Midbrain (tissue), 1 donor: ENCODE measurements at regions not wholly inside any gene's neighbourhood (a gene's known extent, or its start where the extent isn't known, plus 50 kb on each side); places are given as distances from the start of the nearest gene placed in this dataset.

Experiments used
- DNase-seq: peaks from one replicate; lab custom pipeline; 2025; lab: John Stamatoyannopoulos, UW

DNA sequence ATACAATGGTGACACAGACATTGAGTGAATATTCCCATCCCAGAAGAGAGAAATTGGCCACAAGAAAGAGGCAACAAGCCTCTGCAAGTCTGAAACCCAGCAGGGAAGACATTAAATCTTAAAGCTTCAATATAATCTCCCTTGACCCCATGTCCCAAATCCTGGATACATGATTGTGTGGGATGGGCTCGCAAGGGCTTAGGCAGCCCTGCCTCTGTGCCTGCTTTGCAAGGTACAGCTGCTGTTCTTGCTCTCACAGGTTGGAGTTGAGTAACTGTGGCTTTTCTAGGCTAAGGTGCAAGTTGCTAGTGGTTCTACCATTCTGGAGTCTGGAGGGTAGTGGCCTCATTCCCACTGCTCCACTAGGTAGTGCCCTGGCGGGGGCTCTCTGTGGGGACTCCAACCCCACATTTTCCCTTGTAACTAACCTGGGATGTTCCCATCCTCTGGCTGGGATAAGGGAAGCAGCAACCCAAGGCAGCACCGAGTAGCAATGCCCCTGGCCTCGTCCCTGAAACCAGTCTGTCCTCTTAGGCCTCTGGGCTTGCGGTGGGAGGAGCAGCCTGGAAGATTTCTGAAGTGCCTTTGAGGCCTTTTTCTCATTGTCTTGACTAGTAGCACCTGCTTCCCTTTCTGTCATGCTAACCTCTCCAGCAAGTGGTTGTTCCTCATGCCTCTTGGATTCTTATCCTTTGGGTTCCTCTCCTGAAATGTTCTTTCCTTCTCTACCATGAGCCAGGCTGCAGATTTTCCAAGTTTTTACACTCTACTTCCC is 90.0 kb downstream of the FAM174B start:
- no peak for DNase-seq

DNA sequence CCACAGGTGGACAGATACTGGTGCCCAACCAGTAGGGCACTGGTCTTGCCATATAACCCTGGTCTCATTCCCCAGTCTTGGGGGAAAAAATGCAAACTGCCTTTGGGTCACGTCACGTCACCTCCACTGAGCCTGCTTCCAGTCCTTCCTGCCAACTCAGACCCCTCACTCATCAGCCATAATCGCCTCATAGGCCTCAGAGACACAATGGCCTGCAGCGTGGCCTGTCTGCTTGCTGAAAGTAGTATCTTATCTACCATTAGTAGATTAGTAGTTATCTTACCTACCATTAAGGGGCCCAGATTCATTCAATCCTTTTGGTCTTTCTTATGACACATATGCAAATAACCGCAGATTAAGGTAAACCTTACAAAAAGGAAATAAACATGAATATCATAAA is 93.8 kb downstream of the FAM174B start:
- no peak for DNase-seq

DNA sequence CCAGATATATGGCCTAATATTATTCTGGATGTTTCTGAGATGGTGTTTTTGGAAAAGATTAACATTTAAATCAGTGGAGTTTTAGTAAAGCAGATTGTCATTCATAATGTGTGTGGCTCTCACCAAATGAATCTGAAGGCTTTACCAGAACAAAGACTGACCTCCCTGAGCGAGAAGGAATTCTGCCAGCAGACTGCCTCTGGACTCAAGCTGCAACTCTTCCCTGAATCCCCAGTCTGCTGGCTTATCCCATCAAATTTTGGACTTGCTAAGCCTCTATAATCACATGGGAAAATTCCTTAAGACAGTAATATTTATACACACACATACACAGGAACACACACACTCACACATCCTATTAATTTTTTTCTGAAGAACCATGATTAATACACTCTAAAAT is 102.3 kb downstream of the FAM174B start:
- DNase-seq = no peak

DNA sequence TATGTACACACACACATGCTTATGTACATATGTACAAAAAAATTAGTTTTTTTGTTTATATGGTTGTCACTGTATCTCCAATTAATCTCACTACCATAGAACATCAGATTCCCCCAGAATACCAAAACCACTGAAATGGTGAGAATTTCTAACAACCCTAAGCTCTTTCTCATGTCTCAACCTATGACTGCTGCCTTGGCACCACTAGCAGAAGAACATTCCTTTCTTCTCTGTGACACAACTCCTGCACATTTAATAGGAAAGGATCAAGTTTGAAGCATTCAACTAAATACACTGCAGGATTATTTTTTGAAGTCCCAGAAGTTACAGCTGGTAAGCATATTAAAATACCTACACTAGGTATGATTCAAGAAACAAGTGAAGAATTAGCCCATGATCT is 109.6 kb downstream of the FAM174B start:
- DNase-seq = no peak

DNA sequence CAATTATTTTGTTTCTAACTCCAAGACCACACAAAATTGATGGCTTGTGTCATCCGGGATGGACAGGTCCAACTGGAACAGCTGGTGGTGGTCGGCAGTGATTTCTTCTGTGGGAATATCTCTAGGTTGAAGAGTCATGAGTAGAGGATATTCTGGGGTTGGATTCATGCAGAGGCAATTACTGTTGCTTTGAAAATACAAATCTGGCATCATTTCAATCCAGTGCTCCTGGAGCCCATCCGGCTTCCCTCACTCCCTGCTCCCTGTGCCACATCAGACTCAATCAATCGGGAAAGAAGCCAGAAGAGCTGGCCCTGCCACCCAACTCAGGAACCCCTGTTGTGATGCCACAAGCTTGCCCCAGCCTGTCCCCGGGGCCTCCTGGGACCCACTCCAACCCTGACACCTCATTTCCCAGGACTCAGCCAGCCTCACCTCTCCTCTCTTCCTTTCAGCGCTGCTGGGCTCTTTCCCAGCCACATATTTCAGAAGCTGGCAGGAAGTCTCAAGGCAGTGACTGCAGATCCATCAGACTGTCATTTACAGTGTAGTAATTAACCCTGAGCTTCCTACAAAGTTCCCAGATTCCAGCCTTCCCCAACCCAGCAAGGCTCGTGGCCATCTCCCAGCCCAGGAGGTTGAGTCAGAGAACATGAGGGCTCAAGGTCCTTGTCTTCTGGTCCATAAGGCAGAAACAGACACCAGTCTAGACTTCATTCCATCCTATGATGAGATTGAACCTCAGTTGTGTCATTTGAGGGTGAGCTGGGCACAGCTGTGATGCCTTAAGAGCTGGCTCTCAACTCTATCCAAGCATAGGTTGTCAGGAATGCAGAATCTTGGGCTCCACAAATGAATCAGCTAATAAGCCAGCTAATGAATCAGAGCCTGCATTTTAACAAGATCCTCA is 114.0 kb downstream of the FAM174B start:
- DNase-seq = no peak

DNA sequence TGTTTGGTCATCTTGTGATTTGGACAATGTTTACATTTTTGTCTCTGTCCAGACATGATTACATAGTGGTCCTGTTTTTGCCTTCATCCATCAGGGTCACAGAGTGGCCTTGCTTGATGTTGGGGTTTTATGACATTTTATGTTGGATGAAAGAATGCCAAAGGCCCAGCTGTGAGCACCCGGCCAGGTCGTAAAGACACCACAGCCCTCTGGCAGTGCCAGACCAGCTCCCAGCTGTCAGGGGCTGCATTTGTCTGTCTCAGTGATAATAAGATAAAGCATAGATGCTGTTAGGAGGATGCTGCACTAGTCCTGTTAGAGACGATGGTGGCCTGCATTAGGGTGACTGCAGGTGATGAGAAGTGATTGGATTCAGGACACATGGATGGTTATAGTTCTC is 117.5 kb downstream of the FAM174B start:
- no peak for DNase-seq

DNA sequence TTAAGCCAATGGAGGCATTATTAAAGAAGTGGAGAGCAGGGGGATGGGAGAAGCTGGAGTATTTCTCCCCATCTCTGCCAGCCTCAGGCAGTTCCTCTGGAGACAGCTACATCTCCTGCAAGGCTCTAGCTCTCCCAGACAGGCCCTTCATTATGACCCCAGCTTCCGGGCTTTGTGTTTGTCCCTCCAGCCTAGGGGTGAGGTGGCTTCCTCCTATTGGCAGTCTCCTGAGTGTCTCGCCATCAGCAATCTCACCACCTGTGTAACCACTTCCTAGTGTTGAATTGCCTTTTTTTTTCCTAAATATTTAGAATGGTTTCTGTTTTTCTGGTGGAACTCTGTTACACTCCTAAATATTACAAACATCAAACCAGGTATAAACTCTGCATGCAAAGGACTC is 122.3 kb downstream of the FAM174B start:
- no peak for DNase-seq

DNA sequence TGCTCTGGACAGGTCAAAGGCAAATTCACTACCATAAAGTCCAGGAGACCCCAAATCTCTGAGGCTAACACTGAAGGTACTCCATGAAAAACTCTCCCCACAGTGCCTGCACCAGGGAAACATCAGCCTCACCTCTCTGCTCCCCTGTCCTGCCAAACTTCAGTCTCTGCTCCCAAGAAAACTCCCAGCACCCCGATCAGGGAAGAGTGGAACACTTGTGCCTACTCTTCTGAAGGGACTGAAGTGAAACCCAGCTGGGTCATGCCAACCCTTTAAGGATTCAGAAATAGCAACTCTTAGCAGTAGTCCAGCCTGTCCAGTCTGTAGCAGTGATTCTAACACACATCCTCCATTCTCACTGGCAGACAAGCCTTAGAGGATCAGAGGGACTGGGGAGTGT is 124.2 kb downstream of the FAM174B start:
- no peak for DNase-seq

DNA sequence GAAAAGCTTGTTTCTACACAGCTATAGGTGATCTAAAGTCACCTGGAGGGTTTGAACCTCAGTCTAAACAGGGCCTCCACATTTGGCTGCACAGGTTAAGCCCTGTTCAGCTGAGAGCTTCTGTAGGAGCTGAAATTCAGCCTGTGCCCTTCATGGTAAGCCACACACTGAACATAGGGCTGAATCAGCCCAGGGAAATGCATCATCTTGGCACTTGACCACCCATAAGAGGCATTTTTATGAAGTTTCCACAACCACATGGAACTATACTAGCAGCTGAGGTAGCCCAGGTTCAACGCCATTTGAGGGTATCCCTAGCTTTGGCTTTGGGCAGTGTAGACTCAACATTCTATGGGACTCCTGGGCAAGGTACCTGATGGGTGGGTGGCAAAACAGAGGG is 126.8 kb downstream of the FAM174B start:
- no peak for DNase-seq

DNA sequence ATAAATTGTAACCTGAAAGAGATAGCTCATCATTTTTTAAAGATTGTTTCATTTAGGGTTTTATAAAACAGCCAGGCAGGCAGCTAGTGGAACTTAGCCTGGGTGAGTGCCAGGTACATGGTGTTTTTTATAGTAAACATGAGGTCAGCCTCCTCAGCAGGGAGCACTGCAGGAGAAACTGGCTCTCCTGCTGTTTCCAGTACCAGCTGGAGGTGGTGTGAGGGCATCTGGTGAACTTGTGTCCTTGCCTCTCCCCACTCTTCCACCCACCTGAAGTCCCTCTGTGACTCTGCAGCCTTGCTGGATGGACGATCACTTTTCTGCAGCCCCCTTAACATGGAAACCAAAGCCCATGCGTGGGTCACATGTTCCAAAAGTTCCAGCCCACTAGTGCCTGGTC is 128.4 kb downstream of the FAM174B start:
- no peak for DNase-seq

DNA sequence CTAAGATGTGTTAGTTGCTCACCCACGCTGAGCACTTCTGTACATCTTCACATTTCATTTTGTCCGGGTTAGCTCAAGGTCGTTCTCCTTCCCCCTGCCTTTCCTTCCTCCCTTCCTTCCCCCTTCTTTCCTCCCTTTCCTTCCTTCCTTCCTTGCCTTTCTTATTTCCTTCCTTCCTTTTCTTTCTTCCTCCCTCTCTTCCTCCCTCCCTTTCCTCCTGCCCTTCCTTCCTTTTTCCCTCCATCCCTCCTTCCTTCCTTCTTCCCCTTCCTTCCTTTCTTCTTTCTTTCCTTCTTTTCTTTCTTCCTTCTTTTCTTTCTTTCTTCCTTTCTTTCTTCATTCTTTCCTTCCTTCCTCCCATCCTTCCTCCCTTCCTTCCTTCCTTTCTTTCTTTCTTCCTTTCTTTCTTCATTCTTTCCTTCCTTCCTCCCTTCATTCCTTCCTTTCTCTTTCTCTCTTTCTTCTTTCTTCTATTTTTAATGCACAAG is 129.8 kb downstream of the FAM174B start:
- DNase-seq = no peak

DNA sequence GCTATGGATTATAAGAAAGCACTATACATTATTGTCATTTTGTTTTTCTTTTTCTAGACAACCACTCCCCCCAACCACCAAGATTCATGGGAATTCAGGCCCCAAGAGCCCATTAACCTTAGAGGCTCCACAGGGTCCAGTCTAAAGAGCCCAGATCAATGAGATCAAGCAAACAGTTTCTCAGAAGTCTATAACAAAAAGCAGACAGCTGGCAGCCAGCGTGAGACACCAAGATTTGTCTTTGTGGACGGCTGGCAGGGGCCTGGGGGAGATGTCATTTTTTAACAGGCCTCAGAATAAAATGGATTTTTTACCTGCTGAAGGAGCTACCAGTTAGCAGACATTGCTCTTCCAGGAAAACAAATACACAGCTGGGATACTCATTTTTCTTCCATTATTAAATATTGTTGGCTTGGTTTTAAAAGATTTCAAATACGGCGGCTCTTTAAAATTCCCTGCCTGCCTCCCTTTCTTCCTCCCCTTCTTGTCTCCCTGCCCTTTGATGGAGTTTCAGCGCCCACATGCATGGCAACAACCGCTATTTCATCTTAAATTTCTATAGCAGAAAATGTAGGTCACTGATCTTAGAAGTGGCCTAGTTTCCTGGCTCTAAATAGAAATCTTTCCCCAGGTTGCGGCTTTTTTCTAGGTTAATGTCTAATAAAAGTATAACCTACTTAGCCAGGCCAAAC is 130.6 kb downstream of the FAM174B start:
- DNase-seq = no peak

DNA sequence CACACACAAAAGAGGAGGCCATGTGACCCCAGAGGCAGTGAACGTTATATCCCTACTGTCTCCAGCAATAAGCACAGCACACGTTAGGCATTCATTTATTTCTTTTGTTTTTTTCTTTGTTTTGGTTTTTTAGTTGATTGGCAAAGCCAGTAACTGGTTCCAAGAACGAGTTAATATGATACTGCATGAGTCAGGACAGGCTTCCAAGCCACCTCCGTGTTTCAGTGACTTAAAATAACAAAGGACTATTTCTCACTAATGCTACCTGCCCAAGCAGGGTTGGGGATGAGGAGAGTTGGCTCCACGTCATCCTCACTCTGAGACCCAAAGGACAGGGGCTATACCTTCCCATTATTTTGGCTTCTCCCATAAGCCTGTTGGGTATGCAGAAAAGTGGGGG is 130.5 kb downstream of the ST8SIA2 start:
- no peak for DNase-seq

DNA sequence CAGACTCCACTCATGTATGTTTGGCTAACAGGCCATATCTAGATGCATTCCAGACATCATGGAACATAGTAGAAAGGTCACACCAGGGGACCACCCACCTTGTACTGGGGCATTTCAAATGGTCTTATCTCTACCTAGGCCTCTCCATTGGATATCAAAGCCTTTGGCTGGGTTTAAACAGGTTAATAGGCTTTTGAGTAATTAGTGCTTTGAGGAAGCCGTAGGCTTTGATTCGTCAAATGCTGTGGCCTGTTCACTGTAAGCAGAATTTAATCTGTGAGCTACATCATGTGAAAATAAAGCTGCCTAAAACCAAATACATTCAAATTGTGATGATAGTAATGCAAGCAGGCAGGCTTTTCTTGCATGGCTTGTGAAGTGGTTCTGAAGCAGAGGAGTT is 129.5 kb downstream of the ST8SIA2 start:
- DNase-seq = no peak

DNA sequence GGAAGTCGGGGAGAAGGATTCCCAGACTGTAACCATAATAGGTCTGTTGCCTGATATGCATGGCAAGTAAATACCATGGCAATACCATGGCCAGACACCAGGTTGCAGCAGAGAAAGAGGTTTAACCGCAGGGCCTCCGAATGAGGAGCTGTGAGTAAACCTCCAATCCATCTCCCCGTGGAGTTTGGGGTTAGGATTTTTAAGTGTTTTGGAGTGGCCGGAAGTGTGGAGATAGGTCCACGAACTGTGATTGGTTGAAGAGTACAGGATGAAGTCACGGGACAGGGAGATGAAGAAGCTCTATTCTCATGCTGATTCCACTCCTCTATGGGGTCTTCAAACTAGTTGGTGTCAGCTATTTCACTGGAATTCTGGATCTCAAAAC is 127.9 kb downstream of the ST8SIA2 start:
- DNase-seq = peak; percentile 79

DNA sequence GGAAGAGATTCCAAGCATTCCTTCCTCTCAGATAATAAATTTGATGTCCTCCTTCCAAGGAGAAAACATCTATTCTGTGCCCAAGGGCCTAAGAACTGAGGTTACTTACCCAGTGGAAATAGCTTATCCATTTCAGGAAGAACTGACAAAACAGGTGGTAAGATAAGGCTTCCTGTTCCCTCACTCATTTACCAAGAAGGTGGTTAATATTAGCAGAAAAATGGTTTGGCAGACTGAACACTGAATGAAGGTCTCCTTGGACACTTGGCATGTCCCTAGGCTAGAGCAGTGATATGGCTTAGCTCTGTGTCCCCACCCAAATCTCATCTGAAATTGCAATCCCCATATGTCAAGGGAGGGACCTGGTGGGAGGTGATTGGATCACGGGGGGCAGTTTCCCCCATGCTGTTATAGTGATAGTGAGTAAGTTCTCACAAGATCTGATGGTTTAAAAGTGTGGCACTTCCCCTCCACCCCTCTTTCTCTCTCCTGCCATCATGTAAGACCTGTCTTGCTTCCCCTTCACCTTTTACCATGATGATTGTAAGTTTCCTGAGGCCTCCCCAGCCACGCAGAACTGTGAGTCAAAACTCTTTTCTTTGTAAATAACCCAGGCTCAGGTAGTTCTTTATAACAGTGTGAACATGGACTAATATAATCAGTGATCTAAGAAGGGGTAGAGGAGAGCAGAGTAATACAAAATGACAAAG is 127.4 kb downstream of the ST8SIA2 start:
- no peak for DNase-seq

DNA sequence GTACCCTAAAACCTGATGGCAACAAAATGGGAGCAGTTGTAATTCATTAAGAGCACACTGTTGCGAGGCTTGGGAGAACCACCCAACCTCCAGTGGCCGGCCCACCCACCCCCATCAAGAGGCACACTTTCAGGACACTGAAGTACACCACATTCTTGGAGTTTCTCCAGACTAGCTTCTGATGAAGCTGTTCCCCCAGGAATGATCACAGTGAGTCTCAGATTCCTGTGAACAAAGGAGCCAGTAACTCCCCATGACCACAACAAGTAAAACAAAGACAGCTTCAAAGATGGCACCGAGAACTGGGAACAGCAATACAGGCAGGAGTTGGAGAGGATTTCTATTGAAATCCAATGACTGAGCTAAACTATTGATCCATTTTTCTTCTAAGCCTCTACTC is 126.0 kb downstream of the ST8SIA2 start:
- no peak for DNase-seq
